Coronary artery (tissue), 2 donors: ENCODE measurements at regions not wholly inside any gene's neighbourhood (a gene's known extent, or its start where the extent isn't known, plus 50 kb on each side); places are given as distances from the start of the nearest gene placed in this dataset.

Experiments
- DNase-seq: peaks from one replicate; pipeline ENCODE4 v3.0.0-alpha.2; 2017; ENCODE audit warnings: low spot score
- H3K27ac ChIP-seq, 2 donors: fragments of 200-600 bp; sonication (generic); one replicate each; pipeline ENCODE4 v1.5.1; 2016 to 2019
- H3K4me3 ChIP-seq: fragments of 200-600 bp; sonication (generic); 2 replicates; pipeline ENCODE4 v1.5.1; 2016; ENCODE audit warnings: mild to moderate bottlenecking, moderate library complexity
- CTCF ChIP-seq: fragments of 200-600 bp; sonication (generic); IDR thresholded peaks from one replicate; pipeline ENCODE4 v1.5.1; 2019; ENCODE audit warnings: antibody characterized with exemption

GRCh38 chr17:70668276-70668937 lies 499.1 kb downstream of the KCNJ2 start:
- H3K4me3 ChIP-seq, result no peak overlapping the region
- no peak for DNase-seq
- TF ChIP-seq CTCF, result no peak
- no peak overlapping the region for H3K27ac ChIP-seq

- Histone ChIP-seq H3K27ac (no peak overlapping the region), H3K4me3 (no peak overlapping the region)
- TF ChIP-seq CTCF, result no peak
- DNase-seq, result no peak
Observed at GRCh38 chr17:70668938-70669778, 499.8 kb downstream of the KCNJ2 start.

- Histone ChIP-seq H3K4me3 (no peak overlapping the region), H3K27ac (no peak overlapping the region)
- no peak for DNase-seq
- no peak for TF ChIP-seq CTCF
Observed at GRCh38 chr17:70674061-70674460, 504.7 kb downstream of the KCNJ2 start.

- Histone ChIP-seq H3K4me3 (no peak overlapping the region), H3K27ac (no peak overlapping the region)
- no peak for DNase-seq
- no peak for TF ChIP-seq CTCF
Observed at GRCh38 chr17:70675070-70675590, 505.8 kb downstream of the KCNJ2 start.

GRCh38 chr17:70677783-70678647 lies 508.7 kb downstream of the KCNJ2 start:
- DNase-seq, result no peak
- TF ChIP-seq CTCF, result no peak
- Histone ChIP-seq H3K27ac (no peak overlapping the region), H3K4me3 (no peak overlapping the region)

GRCh38 chr17:70678889-70679288 lies 509.6 kb downstream of the KCNJ2 start:
- DNase-seq, result no peak
- no peak for TF ChIP-seq CTCF

More at GRCh38 chr17:70678889-70679288, 509.6 kb downstream of the KCNJ2 start:
- no peak overlapping the region for H3K27ac ChIP-seq
- H3K4me3 ChIP-seq, result no peak overlapping the region
